Activated CD8-positive, alpha-beta memory T cell treated with anti-CD3 and anti-CD28 coated beads for 24 hours (primary cell): ENCODE measurements at regions not wholly inside any gene's neighbourhood (a gene's known extent, or its start where the extent isn't known, plus 50 kb on each side); places are given as distances from the start of the nearest gene placed in this dataset.
"Not testable (repeated sequence)": the region's sequence is repeated elsewhere in the genome, so short reads cannot be mapped to it uniquely, and the experiment has no call there.

Experiments used
- DNase-seq: peaks from one replicate; pipeline ENCODE4 v3.0.0-alpha.2; 2020

DNA sequence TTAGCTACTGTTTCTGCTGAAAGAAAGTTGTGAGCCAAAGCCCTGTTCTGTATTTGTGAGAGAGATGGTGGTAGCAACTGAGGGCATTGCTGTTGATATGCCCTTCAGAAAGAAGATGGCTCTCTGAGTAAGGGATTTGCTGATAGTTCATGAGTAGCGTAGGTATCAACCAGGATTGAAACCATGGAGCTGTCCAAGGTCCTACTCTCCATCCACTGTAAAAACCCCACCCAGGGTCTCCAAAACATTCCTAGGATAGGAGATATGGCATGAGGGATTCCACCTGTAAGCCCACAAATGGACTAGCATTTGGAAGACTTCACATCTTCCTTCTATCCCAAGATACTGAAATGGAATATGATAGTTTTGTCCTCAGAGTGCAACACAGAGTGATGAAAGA, 277.1 kb upstream of the PRKX start:
- no peak for DNase-seq

GRCh38 chrX:3972104-3972858, 258.8 kb upstream of the PRKX start:
- not testable (repeated sequence) for DNase-seq

DNA sequence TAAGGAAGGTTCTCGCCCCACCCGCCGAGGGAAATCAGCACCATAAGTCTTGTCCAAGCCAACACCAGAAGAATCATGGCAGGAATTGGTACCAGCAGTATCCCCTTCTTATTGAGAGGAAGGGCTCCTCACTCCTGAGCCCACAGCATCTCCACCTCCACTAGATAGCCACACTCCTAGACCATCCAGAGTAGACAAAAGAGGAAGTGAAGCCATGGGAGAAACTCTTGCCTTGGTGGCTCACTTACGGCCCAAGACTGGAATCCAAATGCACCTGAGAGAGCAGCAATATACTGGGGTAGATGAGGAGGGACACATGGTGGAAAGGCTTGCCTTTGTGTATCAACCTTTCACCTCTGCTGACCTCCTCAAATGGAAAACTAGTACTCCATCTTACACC, 255.3 kb upstream of the PRKX start:
- DNase-seq: no peak

DNA sequence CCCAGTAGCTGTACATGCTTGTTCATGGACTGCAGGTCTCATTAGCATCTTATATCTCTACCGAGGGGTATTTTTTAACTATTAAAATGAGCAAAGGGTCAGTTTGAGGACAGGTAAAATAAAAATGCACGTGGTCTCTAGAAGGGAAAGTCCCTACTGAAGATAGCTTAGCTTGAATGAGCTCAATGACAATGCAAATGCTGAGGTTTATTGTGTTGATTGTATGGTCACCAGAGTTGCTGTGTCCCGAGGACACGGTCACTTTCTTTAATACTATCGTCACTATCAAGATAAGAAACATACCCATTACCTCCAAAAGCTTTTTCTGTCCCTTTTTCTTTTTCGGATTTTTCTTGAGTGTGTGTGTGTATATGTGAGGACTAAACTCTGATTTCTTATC, 250.5 kb upstream of the PRKX start:
- DNase-seq: no peak

DNA sequence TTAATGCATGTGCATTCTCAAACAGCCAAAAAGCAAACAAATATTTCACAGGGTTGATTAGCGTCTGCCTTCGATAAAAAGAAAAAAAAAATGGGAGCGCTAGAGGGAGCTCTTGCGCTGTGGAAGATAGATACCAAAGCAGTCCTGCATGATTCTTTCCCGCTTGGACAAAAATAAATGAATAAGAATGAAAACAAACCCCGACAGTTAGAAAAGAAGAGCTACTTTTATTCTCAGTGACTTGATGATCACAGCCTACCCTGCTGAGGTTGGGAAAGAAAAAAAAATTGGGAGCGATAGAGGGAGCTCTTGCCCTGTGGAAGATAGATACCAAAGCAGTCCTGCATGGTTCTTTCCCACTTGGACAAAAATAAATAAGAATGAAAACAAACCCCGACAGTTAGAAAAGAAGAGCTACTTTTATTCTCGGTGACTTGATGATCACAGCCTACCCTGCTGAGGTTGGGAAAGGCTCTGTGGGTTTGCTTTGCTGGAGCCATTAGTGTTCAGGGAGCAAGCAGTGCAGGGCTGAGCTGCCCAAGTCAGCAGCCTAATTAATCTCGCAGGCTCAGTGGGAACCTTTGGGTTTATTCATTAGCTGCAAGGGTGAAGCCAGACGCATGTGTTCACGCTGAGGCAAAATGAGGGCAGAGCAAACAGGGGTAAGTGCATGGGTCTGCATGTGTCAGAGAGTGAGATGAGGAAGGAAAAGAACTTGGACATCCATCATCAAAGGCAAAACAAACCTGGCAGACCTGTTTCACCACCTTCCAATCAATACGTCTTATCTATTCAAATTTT, 249.3 kb upstream of the PRKX start:
- no peak for DNase-seq

DNA sequence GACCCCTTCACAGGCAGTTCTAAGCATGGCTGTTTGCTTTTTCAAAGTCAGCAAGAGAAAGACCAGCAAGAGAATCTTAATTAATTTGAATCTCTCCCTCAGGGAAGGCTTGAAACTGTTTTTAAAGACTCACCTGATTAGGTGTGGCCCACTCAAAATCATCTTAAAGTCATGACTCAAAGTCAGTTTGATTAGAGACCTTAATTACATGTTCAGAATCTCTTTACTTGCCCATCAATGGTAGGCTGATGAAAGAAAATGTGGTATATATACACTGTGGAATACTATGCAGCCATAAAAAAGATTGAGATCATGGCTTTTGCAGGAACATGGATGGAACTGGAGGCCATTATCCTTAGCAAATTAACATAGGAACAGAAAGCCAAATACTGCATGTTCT, 247.5 kb upstream of the PRKX start:
- DNase-seq: no peak

- DNase-seq: no peak
These were observed 238.4 kb upstream of the PRKX start for GRCh38 chrX:3951859-3952258.

GRCh38 chrX:3950373-3950772, 236.9 kb upstream of the PRKX start:
- no peak for DNase-seq

DNA sequence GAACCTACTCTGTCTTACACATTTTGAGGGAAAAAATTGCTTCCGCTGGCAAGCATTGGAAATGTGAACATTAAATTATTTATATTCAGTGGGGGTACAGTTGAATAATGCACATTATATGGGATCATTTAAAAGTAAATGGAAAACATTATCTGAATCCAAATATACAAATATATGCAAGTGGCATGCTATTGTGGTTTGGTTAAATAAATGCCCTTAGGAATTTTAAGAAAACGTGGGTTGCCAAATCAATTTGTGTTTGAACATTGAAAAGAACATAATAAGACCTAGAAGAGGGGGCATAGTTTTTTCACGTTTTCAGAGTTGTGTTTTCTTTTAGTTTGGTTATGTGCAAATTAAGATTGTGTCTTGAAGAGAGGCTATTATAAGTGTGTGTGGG, 230.5 kb upstream of the PRKX start:
- DNase-seq: no peak

DNA sequence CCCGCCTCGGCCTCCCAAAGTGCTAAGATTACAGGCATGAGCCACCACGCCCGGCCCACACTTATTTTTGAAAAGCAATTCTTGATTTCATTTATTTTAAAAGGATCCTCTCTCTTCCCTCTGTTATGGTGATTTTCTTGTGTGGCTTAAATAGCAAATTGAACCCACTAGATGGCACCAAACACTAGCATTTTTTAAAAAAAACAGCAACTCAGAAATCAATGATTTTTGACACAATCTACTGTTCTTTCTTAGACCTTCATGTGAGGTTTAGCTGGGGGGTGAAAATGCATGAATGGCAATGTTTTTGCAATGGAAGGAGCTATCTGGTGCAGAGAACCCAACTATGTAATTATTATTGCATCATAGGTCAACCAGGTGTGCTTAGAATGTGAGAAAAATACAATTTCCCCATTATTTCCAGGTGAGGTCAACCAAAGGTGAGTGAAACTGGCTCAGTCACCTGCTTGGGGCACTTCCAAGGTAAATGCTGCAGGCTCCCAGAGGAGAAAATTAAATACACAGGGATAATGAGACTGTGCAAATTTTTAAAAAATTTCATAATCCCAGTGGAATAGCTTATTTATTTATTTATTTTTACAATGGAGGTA, 226.7 kb upstream of the PRKX start:
- no peak for DNase-seq

DNA sequence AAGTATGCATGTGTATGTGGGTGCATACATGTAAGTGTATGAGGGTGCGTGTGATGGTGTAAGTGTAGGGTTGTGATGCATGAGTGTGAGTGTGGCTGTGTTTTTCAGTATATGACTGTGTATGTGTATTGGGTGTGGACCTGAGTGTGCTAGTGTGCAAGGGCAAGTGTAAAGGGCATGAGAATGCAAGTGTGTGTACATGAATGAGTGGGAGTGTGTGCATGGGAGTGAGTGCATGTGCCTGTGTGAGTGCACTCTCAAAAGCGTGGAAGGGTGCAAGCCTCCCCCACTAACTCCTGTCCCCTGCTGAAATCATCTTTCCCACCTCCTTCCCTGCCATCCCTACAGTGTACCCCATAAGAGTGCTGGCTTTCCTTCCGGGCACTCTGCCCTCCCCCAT, 225.1 kb upstream of the PRKX start:
- DNase-seq: no peak

- not testable (repeated sequence) for DNase-seq
These were observed 221.7 kb upstream of the PRKX start for GRCh38 chrX:3935196-3935595.

DNA sequence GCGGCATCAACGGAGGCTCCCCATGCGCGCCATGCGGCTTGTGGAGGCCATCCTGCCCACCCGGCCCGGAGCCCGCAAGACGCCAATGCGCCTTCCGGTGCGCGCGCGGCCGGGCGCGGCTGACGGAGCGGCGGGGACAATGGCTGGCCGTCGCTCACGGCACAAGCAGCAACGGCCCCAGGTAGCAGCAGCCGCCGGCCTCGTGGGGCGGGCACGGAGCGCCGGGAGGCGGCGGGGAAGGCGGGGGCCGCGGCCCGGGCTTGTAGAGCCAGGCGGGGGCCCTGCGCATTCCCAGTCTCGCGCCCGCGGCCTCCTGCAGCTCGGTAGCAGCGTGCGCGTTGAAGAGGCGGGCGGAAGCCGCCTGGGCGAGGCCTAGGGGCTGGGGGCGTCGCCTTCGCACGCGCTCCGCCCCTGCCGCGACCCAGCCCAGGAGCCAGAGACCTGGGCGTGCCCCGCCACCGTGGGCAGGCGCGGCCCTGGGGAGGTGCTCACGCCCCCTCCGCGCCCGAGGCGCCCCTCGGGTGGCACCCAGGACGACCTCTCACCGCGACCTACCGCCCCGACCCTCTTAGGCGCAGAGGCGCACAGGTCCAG, 207.1 kb upstream of the PRKX start:
- not testable (repeated sequence) for DNase-seq

GRCh38 chrX:3919668-3920423, 206.4 kb upstream of the PRKX start:
- not testable (repeated sequence) for DNase-seq

DNA sequence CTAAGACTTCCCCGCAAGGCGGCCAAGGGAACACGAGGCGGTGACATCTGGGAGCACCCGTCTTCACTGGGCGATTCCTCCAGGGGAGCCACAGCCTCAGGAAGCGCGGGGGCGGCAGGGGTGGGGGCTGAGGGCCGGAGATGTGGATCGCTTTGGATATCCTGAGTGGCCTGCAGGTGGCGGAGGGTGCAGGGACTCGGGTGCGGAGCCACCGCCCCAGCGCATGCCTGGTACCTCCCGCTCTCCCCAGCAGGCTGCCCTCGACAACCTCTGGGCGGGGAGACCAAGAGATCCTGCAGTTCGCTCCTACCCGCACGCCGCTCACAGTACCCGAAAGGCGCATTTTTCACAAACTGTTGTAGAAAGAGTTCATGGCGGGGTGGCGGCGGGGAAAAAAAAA, 201.4 kb upstream of the PRKX start:
- not testable (repeated sequence) for DNase-seq

DNA sequence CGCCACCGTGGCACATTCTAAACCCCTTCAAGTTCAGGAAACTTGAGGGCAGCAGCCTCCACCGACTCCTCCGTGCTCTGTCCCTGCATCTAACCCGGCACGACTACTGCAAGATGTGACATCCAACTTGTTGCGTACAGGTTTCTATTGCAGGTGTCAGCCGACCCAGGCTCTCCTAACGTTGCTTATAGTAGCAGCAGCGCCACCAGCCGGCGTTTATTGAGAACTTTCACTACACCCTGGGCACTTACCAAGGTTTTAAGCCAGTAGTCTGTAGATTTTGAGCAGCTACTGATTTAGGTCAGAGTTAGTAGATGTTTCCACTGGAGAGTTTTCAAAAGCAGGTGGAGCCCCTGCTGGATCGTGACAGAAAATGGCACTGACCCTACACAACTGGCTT, 200.6 kb upstream of the PRKX start:
- not testable (repeated sequence) for DNase-seq

DNA sequence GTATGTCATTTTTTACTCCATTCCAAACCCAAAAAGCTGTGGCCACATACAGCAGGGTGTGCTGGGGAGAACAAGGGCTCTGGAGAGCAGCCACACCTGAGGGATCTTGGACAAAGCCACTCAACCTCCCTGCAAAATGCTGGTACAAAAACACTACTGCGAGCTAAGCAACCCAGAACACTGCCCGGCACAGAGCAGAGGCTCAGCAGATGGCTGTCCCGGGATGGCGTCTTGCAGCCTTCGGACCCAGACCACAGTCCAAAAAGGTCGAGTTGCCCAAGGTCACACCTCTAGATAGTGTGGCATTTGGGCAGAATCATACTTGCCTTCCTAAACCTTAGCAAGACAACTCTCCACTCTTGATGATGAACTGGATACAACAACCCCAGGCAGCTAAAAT, 197.6 kb upstream of the PRKX start:
- DNase-seq: not testable (repeated sequence)

GRCh38 chrX:3910611-3911010, 197.2 kb upstream of the PRKX start:
- not testable (repeated sequence) for DNase-seq

DNA sequence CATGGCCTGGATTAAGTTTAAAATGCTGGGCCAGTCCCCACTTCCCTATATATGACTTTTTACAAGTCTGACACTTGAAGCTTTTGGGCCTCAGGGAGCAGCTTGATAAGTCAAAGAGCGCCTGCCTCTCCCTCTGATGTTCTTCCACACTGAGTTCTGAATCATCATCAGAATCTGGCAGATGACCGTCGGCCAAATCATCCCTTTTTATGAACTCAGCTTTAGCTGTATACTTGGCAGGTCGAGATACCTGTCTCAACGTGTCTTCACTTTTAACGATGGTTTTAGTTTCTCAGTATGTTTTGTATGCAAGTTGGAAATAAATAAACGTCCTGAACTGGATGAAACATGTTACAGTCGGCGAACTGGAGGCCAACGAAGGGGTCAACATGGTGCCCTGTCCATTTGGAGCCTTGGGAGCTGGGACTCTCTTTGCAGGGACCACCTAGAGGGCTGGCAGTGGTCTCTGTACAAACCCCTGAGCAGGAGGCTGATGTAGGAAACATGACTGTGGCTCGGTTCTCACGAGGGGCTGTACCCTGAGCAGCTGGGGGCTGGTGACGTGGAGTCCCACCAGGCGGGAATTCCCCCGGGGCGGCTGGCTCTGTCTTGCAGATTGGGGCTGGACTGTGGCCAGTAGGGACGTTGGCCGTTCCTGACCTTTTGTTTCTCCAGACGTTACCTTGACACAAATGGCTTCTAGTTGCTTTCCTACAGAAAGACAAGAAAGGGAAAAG, 192.2 kb upstream of the PRKX start:
- DNase-seq: not testable (repeated sequence)

- DNase-seq: not testable (repeated sequence)
These were observed 188.8 kb upstream of the PRKX start for GRCh38 chrX:3902222-3902621.

DNA sequence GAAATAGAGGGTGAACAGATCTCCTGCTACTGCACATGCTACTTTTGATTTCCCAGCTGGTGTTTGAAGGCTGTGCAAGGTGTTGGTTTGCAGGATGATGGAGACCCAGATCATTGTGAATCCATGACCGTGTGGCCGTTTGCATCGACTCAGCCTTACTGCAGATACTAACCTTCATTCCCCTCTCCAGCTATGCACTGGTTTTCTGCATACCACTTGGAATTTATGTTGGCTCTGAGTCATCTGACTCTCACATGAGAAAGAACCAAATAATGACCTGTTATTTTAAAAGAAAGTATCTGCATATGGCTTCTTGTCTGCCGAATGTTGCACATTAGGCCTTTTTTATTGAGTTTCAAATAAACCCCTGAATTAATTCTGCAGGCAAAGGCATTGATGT, 183.3 kb upstream of the PRKX start:
- not testable (repeated sequence) for DNase-seq

GRCh38 chrX:3882553-3882920, 169.1 kb upstream of the PRKX start:
- peak; percentile 50 for DNase-seq
